ENCODE measurements at regions not wholly inside any gene's neighbourhood (a gene's known extent, or its start where the extent isn't known, plus 50 kb on each side); places are given as distances from the start of the nearest gene placed in this dataset.
"Not testable (repeated sequence)": the region's sequence is repeated elsewhere in the genome, so short reads cannot be mapped to it uniquely, and the experiment has no call there.

DNA sequence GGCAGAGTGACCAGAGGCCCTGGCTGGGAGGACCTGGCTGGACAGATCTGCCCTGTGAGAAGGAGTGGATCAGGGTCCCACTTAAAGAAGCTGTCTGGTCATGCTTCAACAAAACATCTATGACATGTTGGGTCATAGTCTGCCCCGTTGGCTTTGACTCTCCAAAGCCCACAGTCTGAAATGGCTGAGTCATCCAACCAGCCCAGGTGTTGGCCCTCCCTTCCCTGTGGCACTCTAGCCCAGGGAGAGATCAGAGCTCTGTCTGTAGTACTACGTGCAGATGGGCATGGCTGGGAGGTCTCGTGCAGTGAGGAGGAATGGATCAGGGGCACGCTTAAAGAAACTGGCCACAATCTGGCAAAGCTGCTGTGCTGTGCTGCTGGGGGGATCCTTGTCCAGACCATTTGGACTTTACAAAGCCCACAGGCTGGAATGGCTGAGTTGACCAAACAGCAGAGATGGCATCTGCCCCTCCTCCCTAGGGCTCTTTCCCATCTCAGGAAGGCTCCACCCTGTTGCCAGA is 206.1 kb downstream of the TUSC1 start:
- H3K36me3 ChIP-seq (ENCODE audit: control insufficient read depth, insufficient read depth, low read length), result no peaks in the 10 kb centered on the region
- no peaks in the 10 kb centered on the region for H3K27me3 ChIP-seq (ENCODE audit: control insufficient read depth, insufficient read depth, low read length)
- H3K27ac ChIP-seq (ENCODE audit: low read depth, low read length), result no peak overlapping the region
- H3K4me3 ChIP-seq (ENCODE audit: low read depth, low read length), result no peak overlapping the region
- peaks cover 16% of the 10 kb centered on the region for H3K9me3 ChIP-seq (ENCODE audit: control insufficient read depth, insufficient read depth, low read depth, low read length)
- no peak overlapping the region for H3K9ac ChIP-seq (ENCODE audit: low read length)
- H3K4me1 ChIP-seq (ENCODE audit: control insufficient read depth, insufficient read depth, low read length), result no peaks in the 10 kb centered on the region

GRCh38 chr9:25461416-25461815 is 216.8 kb downstream of the TUSC1 start:
- Histone ChIP-seq H3K36me3 (ENCODE audit: control insufficient read depth, insufficient read depth, low read length) (no peaks in the 10 kb centered on the region), H3K4me3 (ENCODE audit: low read depth, low read length) (no peak overlapping the region), H3K9me3 (ENCODE audit: control insufficient read depth, insufficient read depth, low read depth, low read length) (no peaks in the 10 kb centered on the region), H3K4me1 (ENCODE audit: control insufficient read depth, insufficient read depth, low read length) (no peaks in the 10 kb centered on the region), H3K27ac (ENCODE audit: low read depth, low read length) (no peak overlapping the region), H3K27me3 (ENCODE audit: control insufficient read depth, insufficient read depth, low read length) (no peaks in the 10 kb centered on the region), H3K9ac (ENCODE audit: low read length) (no peak overlapping the region)

- no peak overlapping the region for H3K4me3 ChIP-seq (ENCODE audit: low read depth, low read length)
Observed at GRCh38 chr9:25453875-25454274, 224.4 kb downstream of the TUSC1 start.

DNA sequence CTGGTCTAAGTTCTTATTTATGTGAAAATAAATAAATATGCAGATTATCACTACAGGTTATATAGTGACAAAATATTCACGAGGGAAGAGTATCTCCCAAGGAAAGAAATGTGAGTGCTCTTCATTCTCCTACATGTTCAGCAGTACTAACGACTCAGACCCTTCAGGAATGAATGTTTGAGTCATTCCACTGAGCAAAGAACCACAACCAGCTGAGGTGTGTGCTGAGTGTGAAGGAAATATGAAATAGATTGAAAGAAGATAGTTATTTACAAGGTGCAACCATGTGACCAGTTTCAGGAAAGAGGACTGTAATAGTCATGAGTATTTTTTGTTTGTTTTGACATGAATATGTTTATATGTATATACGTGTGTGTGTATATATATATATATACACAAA is 228.7 kb downstream of the TUSC1 start:
- no peak overlapping the region for H3K9ac ChIP-seq (ENCODE audit: low read length)
- H3K9me3 ChIP-seq (ENCODE audit: control insufficient read depth, insufficient read depth, low read depth, low read length), result no peaks in the 10 kb centered on the region
- H3K4me3 ChIP-seq (ENCODE audit: low read depth, low read length), result no peak overlapping the region
- H3K36me3 ChIP-seq (ENCODE audit: control insufficient read depth, insufficient read depth, low read length), result no peaks in the 10 kb centered on the region
- no peaks in the 10 kb centered on the region for H3K27me3 ChIP-seq (ENCODE audit: control insufficient read depth, insufficient read depth, low read length)
- no peak overlapping the region for H3K27ac ChIP-seq (ENCODE audit: low read depth, low read length)
- no peaks in the 10 kb centered on the region for H3K4me1 ChIP-seq (ENCODE audit: control insufficient read depth, insufficient read depth, low read length)

More at GRCh38 chr9:25453875-25454274, 224.4 kb downstream of the TUSC1 start:
- H3K9ac ChIP-seq (ENCODE audit: low read length), result no peak overlapping the region
- H3K27ac ChIP-seq (ENCODE audit: low read depth, low read length), result no peak overlapping the region
- H3K27me3 ChIP-seq (ENCODE audit: control insufficient read depth, insufficient read depth, low read length), result no peaks in the 10 kb centered on the region
- H3K9me3 ChIP-seq (ENCODE audit: control insufficient read depth, insufficient read depth, low read depth, low read length), result no peaks in the 10 kb centered on the region
- no peaks in the 10 kb centered on the region for H3K4me1 ChIP-seq (ENCODE audit: control insufficient read depth, insufficient read depth, low read length)
- H3K36me3 ChIP-seq (ENCODE audit: control insufficient read depth, insufficient read depth, low read length), result no peaks in the 10 kb centered on the region

GRCh38 chr9:25445721-25446120 is 232.5 kb downstream of the TUSC1 start:
- not testable (repeated sequence) for H3K4me1 ChIP-seq (ENCODE audit: control insufficient read depth, insufficient read depth, low read length); H3K27ac ChIP-seq (ENCODE audit: low read depth, low read length); H3K36me3 ChIP-seq (ENCODE audit: control insufficient read depth, insufficient read depth, low read length)

DNA sequence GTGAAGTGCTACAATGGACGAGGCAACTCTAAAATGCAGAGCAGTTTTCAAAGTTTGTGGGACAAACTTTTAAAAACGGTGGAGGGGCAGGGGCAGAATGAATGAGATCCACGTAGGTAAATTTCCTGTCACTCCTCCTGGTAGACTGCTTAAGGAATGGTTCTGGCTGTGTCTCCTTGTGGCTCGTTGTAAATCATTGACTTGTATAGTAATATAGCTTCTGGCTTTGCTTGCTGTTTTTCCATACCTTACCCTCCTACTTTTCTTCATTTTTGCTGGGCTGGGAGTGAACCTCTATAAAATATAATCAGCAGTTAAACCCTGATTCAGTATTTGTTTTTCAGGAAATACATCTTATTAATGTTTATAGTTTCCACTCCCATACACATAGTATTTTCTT is 235.7 kb downstream of the TUSC1 start:
- Histone ChIP-seq H3K36me3 (ENCODE audit: control insufficient read depth, insufficient read depth, low read length) (no peaks in the 10 kb centered on the region), H3K4me1 (ENCODE audit: control insufficient read depth, insufficient read depth, low read length) (no peaks in the 10 kb centered on the region), H3K27me3 (ENCODE audit: control insufficient read depth, insufficient read depth, low read length) (no peaks in the 10 kb centered on the region), H3K4me3 (ENCODE audit: low read depth, low read length) (no peak overlapping the region), H3K9me3 (ENCODE audit: control insufficient read depth, insufficient read depth, low read depth, low read length) (no peaks in the 10 kb centered on the region), H3K27ac (ENCODE audit: low read depth, low read length) (no peak overlapping the region), H3K9ac (ENCODE audit: low read length) (no peak overlapping the region)

More at GRCh38 chr9:25445721-25446120, 232.5 kb downstream of the TUSC1 start:
- H3K9ac ChIP-seq (ENCODE audit: low read length); H3K9me3 ChIP-seq (ENCODE audit: control insufficient read depth, insufficient read depth, low read depth, low read length); H3K27me3 ChIP-seq (ENCODE audit: control insufficient read depth, insufficient read depth, low read length); H3K4me3 ChIP-seq (ENCODE audit: low read depth, low read length): not testable (repeated sequence)

DNA sequence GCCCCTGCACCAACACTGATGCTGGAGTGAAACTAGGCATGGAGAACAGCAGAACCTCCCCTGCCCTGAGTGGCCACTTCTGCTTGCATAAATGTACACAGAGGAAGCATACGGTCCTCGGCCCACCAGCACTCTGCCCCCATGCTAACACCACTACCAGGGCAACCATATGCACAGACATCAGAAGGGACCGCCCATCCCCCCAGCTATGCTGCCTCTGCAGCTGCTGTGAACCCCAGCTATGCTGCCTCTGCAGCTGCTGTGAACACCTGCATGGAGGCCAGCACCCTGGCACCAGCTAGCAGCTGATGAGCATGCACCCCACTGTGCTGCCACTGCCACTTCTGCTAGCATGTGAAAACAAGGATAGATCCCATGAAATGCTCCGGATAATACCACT is 250.3 kb downstream of the TUSC1 start:
- Histone ChIP-seq H3K9me3 (ENCODE audit: control insufficient read depth, insufficient read depth, low read depth, low read length) (peaks cover 30% of the 10 kb centered on the region), H3K27me3 (ENCODE audit: control insufficient read depth, insufficient read depth, low read length) (no peaks in the 10 kb centered on the region), H3K27ac (ENCODE audit: low read depth, low read length) (no peak overlapping the region)

DNA sequence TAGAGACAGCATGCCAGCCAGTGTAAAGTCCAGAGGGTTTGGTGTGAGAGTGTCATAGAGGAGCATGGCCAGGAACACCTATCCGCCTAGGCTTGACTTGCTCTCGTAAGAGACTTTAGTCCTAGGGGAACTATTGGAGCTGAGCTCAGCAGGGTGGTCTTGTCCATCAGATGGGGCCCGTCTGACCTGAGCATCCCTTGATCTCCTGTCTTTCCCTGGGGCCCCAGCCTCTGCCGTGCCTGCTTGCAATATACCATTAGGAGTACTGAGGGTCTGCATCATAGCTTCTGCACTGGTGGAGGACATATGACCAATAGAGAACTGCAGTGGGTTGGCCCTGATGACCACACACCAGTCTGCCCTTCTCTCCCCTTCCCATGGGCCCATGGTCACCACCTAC is 251.0 kb downstream of the TUSC1 start:
- no peaks in the 10 kb centered on the region for H3K27me3 ChIP-seq (ENCODE audit: control insufficient read depth, insufficient read depth, low read length)
- H3K9me3 ChIP-seq (ENCODE audit: control insufficient read depth, insufficient read depth, low read depth, low read length), result peaks cover 23% of the 10 kb centered on the region
- H3K4me1 ChIP-seq (ENCODE audit: control insufficient read depth, insufficient read depth, low read length), result no peaks in the 10 kb centered on the region
- no peaks in the 10 kb centered on the region for H3K36me3 ChIP-seq (ENCODE audit: control insufficient read depth, insufficient read depth, low read length)
- H3K9ac ChIP-seq (ENCODE audit: low read length), result no peak overlapping the region
- no peak overlapping the region for H3K4me3 ChIP-seq (ENCODE audit: low read depth, low read length)
- no peak overlapping the region for H3K27ac ChIP-seq (ENCODE audit: low read depth, low read length)

More for the DNA sequence above, 250.3 kb downstream of the TUSC1 start:
- Histone ChIP-seq H3K4me1 (ENCODE audit: control insufficient read depth, insufficient read depth, low read length) (no peaks in the 10 kb centered on the region), H3K4me3 (ENCODE audit: low read depth, low read length) (no peak overlapping the region), H3K36me3 (ENCODE audit: control insufficient read depth, insufficient read depth, low read length) (no peaks in the 10 kb centered on the region), H3K9ac (ENCODE audit: low read length) (no peak overlapping the region)

GRCh38 chr9:25421560-25421959 is 256.7 kb downstream of the TUSC1 start:
- Histone ChIP-seq H3K27ac (ENCODE audit: low read depth, low read length) (no peak overlapping the region), H3K9me3 (ENCODE audit: control insufficient read depth, insufficient read depth, low read depth, low read length) (peaks cover 19% of the 10 kb centered on the region), H3K9ac (ENCODE audit: low read length) (no peak overlapping the region), H3K4me1 (ENCODE audit: control insufficient read depth, insufficient read depth, low read length) (no peaks in the 10 kb centered on the region), H3K36me3 (ENCODE audit: control insufficient read depth, insufficient read depth, low read length) (no peaks in the 10 kb centered on the region), H3K27me3 (ENCODE audit: control insufficient read depth, insufficient read depth, low read length) (no peaks in the 10 kb centered on the region), H3K4me3 (ENCODE audit: low read depth, low read length) (no peak overlapping the region)

- Histone ChIP-seq H3K4me1 (ENCODE audit: control insufficient read depth, insufficient read depth, low read length) (peaks cover 15% of the 10 kb centered on the region; the same call in 1 of the 2 replicates), H3K9ac (ENCODE audit: low read length) (no peak overlapping the region), H3K36me3 (ENCODE audit: control insufficient read depth, insufficient read depth, low read length) (no peaks in the 10 kb centered on the region), H3K4me3 (ENCODE audit: low read depth, low read length) (no peak overlapping the region), H3K27ac (ENCODE audit: low read depth, low read length) (no peak overlapping the region), H3K9me3 (ENCODE audit: control insufficient read depth, insufficient read depth, low read depth, low read length) (no peaks in the 10 kb centered on the region), H3K27me3 (ENCODE audit: control insufficient read depth, insufficient read depth, low read length) (no peaks in the 10 kb centered on the region)
Observed at GRCh38 chr9:25418974-25419373, 259.3 kb downstream of the TUSC1 start.

- no peak overlapping the region for H3K4me3 ChIP-seq (ENCODE audit: low read depth, low read length)
Observed at GRCh38 chr9:25415718-25416117, 262.5 kb downstream of the TUSC1 start.

GRCh38 chr9:25412646-25413045 is 265.6 kb downstream of the TUSC1 start:
- H3K27ac ChIP-seq (ENCODE audit: low read depth, low read length), result no peak overlapping the region
- H3K4me3 ChIP-seq (ENCODE audit: low read depth, low read length), result no peak overlapping the region
- H3K9me3 ChIP-seq (ENCODE audit: control insufficient read depth, insufficient read depth, low read depth, low read length), result no peaks in the 10 kb centered on the region
- H3K36me3 ChIP-seq (ENCODE audit: control insufficient read depth, insufficient read depth, low read length), result no peaks in the 10 kb centered on the region
- H3K9ac ChIP-seq (ENCODE audit: low read length), result no peak overlapping the region
- peaks cover 15% of the 10 kb centered on the region; the same call in 1 of the 2 replicates for H3K4me1 ChIP-seq (ENCODE audit: control insufficient read depth, insufficient read depth, low read length)
- no peaks in the 10 kb centered on the region for H3K27me3 ChIP-seq (ENCODE audit: control insufficient read depth, insufficient read depth, low read length)

More at GRCh38 chr9:25415718-25416117, 262.5 kb downstream of the TUSC1 start:
- Histone ChIP-seq H3K27ac (ENCODE audit: low read depth, low read length) (no peak overlapping the region), H3K36me3 (ENCODE audit: control insufficient read depth, insufficient read depth, low read length) (no peaks in the 10 kb centered on the region), H3K4me1 (ENCODE audit: control insufficient read depth, insufficient read depth, low read length) (peaks cover 15% of the 10 kb centered on the region; the same call in 1 of the 2 replicates), H3K27me3 (ENCODE audit: control insufficient read depth, insufficient read depth, low read length) (no peaks in the 10 kb centered on the region), H3K9ac (ENCODE audit: low read length) (no peak overlapping the region), H3K9me3 (ENCODE audit: control insufficient read depth, insufficient read depth, low read depth, low read length) (no peaks in the 10 kb centered on the region)
